SK-N-SH (cell line): ENCODE measurements at regions not wholly inside any gene's neighbourhood (a gene's known extent, or its start where the extent isn't known, plus 50 kb on each side); places are given as distances from the start of the nearest gene placed in this dataset.

Experiments used
- CTCF ChIA-PET: fragments of 300-600, 350-600 bp; formaldehyde crosslinking; extraction: SDS; loops from one replicate; lab custom pipeline; 2021; lab: Yijun Ruan, JAX
- POLR2A ChIA-PET: fragments of 350-600 bp; sonication (Branson Sonifier 250); formaldehyde crosslinking; extraction: SDS; loops from one replicate; lab custom pipeline; 2020; ENCODE audit warnings: antibody characterized with exemption, inconsistent platforms; lab: Yijun Ruan, JAX
- DNase-seq: peaks from one replicate; pipeline ENCODE4 v3.0.0; 2012
- H2AFZ ChIP-seq: fragments of 200-600 bp; sonication (generic); 2 replicates; pipeline ENCODE4 v1.8.1; 2016; ENCODE audit warnings: antibody characterized with exemption, mild to moderate bottlenecking, low read depth
- H3F3A ChIP-seq: fragments of 200-600 bp; sonication (generic); replicated peaks from 2 replicates; pipeline ENCODE3; 2016; ENCODE audit warnings: antibody characterized with exemption, mild to moderate bottlenecking; ENCODE audit not compliant: insufficient read depth
- H3K27ac ChIP-seq, 2 experiments: fragments of 200-500 bp in 1 of 2; fragments of 200-600 bp in 1 of 2; sonication (Bioruptor generic) in 1 of 2; sonication (generic), shearing (Covaris generic) in 1 of 2; 2 replicates each; pipeline versions ENCODE4 v1.5.1 to v1.6.1; 2014 to 2016; ENCODE audit warnings: low read depth in 2 of 2, inconsistent platforms in 1 of 2, low read length in 1 of 2, mild to moderate bottlenecking in 1 of 2, mixed read lengths in 1 of 2
- H3K27me3 ChIP-seq: fragments of 200-600 bp; sonication (generic), shearing (Covaris generic); 2 replicates; pipeline ENCODE4 v1.6.1; 2016; ENCODE audit warnings: mixed run types; ENCODE audit not compliant: insufficient read depth
- H3K36me3 ChIP-seq, 2 experiments: fragments of 200-500 bp in 1 of 2; fragments of 200-600 bp in 1 of 2; sonication (Bioruptor generic) in 1 of 2; sonication (generic) in 1 of 2; replicated peaks in 1 of 2; 2 replicates each; pipeline versions ENCODE3 to v1.5.1; 2014 to 2016; ENCODE audit warnings: low read length in 1 of 2, mild to moderate bottlenecking in 1 of 2; ENCODE audit not compliant: insufficient read depth in 2 of 2, control insufficient read depth in 1 of 2
- H3K4me1 ChIP-seq, 2 experiments: fragments of 200-500 bp in 1 of 2; fragments of 200-600 bp in 1 of 2; sonication (Bioruptor generic) in 1 of 2; sonication (generic), shearing (Covaris generic) in 1 of 2; 2 replicates each; pipeline versions ENCODE4 v1.5.1 to v1.6.1; 2014 to 2016; ENCODE audit warnings: low read depth in 1 of 2, low read length in 1 of 2, mixed run types in 1 of 2; ENCODE audit not compliant: insufficient read depth in 2 of 2, control insufficient read depth in 1 of 2
- H3K4me2 ChIP-seq: fragments of 200-600 bp; sonication (generic), shearing (Covaris generic); 2 replicates; pipeline ENCODE4 v1.6.1; 2017; ENCODE audit warnings: mixed run types
- H3K4me3 ChIP-seq, 2 experiments: fragments of 200-500 bp in 1 of 2; fragments of 200-600 bp in 1 of 2; sonication (Bioruptor generic) in 1 of 2; sonication (generic), shearing (Covaris generic) in 1 of 2; 2 replicates each; pipeline versions ENCODE4 v1.5.1 to v1.8.1; 2014 to 2016; ENCODE audit warnings: low read depth in 2 of 2, inconsistent platforms in 1 of 2, low read length in 1 of 2, mild to moderate bottlenecking in 1 of 2, mixed read lengths in 1 of 2, moderate library complexity in 1 of 2
- H3K79me2 ChIP-seq: fragments of 200-600 bp; sonication (generic); 2 replicates; pipeline ENCODE4 v1.8.1; 2017; ENCODE audit warnings: mild to moderate bottlenecking; ENCODE audit not compliant: insufficient read depth
- H3K9ac ChIP-seq: fragments of 200-600 bp; sonication (generic); 2 replicates; pipeline ENCODE4 v1.6.1; 2017; ENCODE audit warnings: mixed run types
- H3K9me2 ChIP-seq: fragments of 200-600 bp; sonication (generic); 2 replicates; pipeline ENCODE4 v1.6.1; 2017; ENCODE audit warnings: mixed run types
- H3K9me3 ChIP-seq: fragments of 200-600 bp; sonication (generic); 2 replicates; pipeline ENCODE4 v1.6.1; 2017; ENCODE audit warnings: mixed run types, mild to moderate bottlenecking, moderate library complexity
- H4K20me1 ChIP-seq: fragments of 200-600 bp; sonication (generic); 2 replicates; pipeline ENCODE4 v1.6.1; 2017; ENCODE audit warnings: mild to moderate bottlenecking, mixed run types; ENCODE audit not compliant: insufficient read depth
- CHD2 ChIP-seq: fragments of 150-350 bp; IDR thresholded peaks from 2 replicates; pipeline ENCODE4 v1.6.1; 2018; ENCODE audit warnings: low read length; ENCODE audit not compliant: partially characterized antibody
- CTCF ChIP-seq: fragments of 200-600 bp; sonication (generic); IDR thresholded peaks from 2 replicates; pipeline ENCODE4 v1.6.1; 2017; ENCODE audit warnings: antibody characterized with exemption, mild to moderate bottlenecking, moderate library complexity
- ELF1 ChIP-seq: IDR thresholded peaks from 2 replicates; pipeline ENCODE4 v1.4.0; 2012
- EP300 ChIP-seq, 2 experiments: IDR thresholded peaks; 2 replicates each; pipeline versions ENCODE4 v1.4.0 to v1.6.1; 2012; ENCODE audit warnings: borderline replicate concordance in 1 of 2, low read depth in 1 of 2, low read length in 1 of 2
- EZH2phosphoT487 ChIP-seq: fragments of 200-600 bp; sonication (generic); IDR thresholded peaks from 2 replicates; pipeline ENCODE4 v1.6.1; 2017; ENCODE audit warnings: low read depth, mixed run types, mild to moderate bottlenecking, antibody characterized with exemption, moderate library complexity, borderline replicate concordance
- FOSL2 ChIP-seq: IDR thresholded peaks from 2 replicates; pipeline ENCODE4 v1.4.0; 2012; ENCODE audit warnings: low read depth, mild to moderate bottlenecking, moderate library complexity, borderline replicate concordance
- FOXM1 ChIP-seq: IDR thresholded peaks from 2 replicates; pipeline ENCODE4 v1.4.0; 2012; ENCODE audit warnings: low read depth, mild to moderate bottlenecking
- GABPA ChIP-seq: IDR thresholded peaks from 2 replicates; pipeline ENCODE4 v1.4.0; 2012; ENCODE audit warnings: low read depth, mild to moderate bottlenecking
- NRF1 ChIP-seq: IDR thresholded peaks from 2 replicates; pipeline ENCODE4 v1.6.1; 2012; ENCODE audit warnings: low read depth, mild to moderate bottlenecking, low read length
- POLR2AphosphoS5 ChIP-seq: IDR thresholded peaks from 2 replicates; pipeline ENCODE4 v1.6.1; 2012; ENCODE audit warnings: low read depth, low read length
- REST ChIP-seq: IDR thresholded peaks from 2 replicates; pipeline ENCODE4 v1.6.1; 2012; ENCODE audit warnings: mild to moderate bottlenecking, low read depth, low read length, moderate library complexity
- SIN3A ChIP-seq: IDR thresholded peaks from 2 replicates; pipeline ENCODE4 v1.6.1; 2012; ENCODE audit warnings: low read depth, mild to moderate bottlenecking, low read length, moderate library complexity, borderline replicate concordance
- TAF1 ChIP-seq: IDR thresholded peaks from 2 replicates; pipeline ENCODE4 v1.6.1; 2012; ENCODE audit warnings: low read depth, mild to moderate bottlenecking, low read length, moderate library complexity, borderline replicate concordance
- TEAD4 ChIP-seq: IDR thresholded peaks from 2 replicates; pipeline ENCODE4 v1.4.0; 2012; ENCODE audit warnings: mild to moderate bottlenecking, borderline replicate concordance; ENCODE audit not compliant: insufficient read depth
- ZBTB33 ChIP-seq: IDR thresholded peaks from 2 replicates; pipeline ENCODE4 v1.4.0; 2012; ENCODE audit warnings: low read depth, borderline replicate concordance
- WGBS: methylation state at CpG from one replicate; pipeline ENCODE4 v1.1.6; 2017; ENCODE audit warnings: low lambda C conversion rate; 5-methylcytosine and 5-hydroxymethylcytosine counted together

- DNase-seq = no peak
- Histone ChIP-seq H3K4me1 (peaks cover 0 to 4% of the 10 kb centered on the region in 2 experiments; a peak in 2 of 4 replicates), H3K36me3 (no peaks in the 10 kb centered on the region), H4K20me1 (no peaks in the 10 kb centered on the region)
- no peak for TF ChIP-seq CHD2
- TF ChIP-seq FOSL2 = no peak
- no peak for TF ChIP-seq POLR2AphosphoS5
- no peak for TF ChIP-seq FOXM1
- TF ChIP-seq REST = no peak
- TF ChIP-seq, all 33 proteins: peak for 0
- Histone ChIP-seq H3K4me3 (no peak overlapping the region), H3K4me2 (no peak overlapping the region), H3K27ac (no peak overlapping the region), H3K79me2 (no peaks in the 10 kb centered on the region), H2AFZ (no peak overlapping the region), H3F3A (peaks cover 4% of the 10 kb centered on the region), H3K9me2 (no peaks in the 10 kb centered on the region), H3K9me3 (no peaks in the 10 kb centered on the region), H3K27me3 (no peaks in the 10 kb centered on the region), H3K9ac (no peak overlapping the region)
- ChIA-PET POLR2A (no interaction called here), CTCF (no interaction called here)
- WGBS = 79% methylated on average over 8 of the region's 8 CpGs
Observed at GRCh38 chr6:163809364-163809763, 394.8 kb downstream of the QKI start.

- H3K4me2 ChIP-seq = no peak overlapping the region
- no peaks in the 10 kb centered on the region for H3K27me3 ChIP-seq
- H3K27ac ChIP-seq = no peak overlapping the region
- H3K9me3 ChIP-seq = no peaks in the 10 kb centered on the region
- DNase-seq = no peak
- H3K9me2 ChIP-seq = no peaks in the 10 kb centered on the region
- no peak overlapping the region for H3K9ac ChIP-seq
- H3K4me1 ChIP-seq = peaks cover 0 to under 1% of the 10 kb centered on the region in 2 experiments; a peak in 2 of 4 replicates
- POLR2A ChIA-PET = no interaction called here
- no peak overlapping the region for H2AFZ ChIP-seq
- H4K20me1 ChIP-seq = no peaks in the 10 kb centered on the region
- CTCF ChIA-PET = no interaction called here
- H3K79me2 ChIP-seq = no peaks in the 10 kb centered on the region
- 62% methylated on average over 5 of the region's 5 CpGs for WGBS
- H3K4me3 ChIP-seq = no peak overlapping the region
- H3K36me3 ChIP-seq = no peaks in the 10 kb centered on the region
- no peaks in the 10 kb centered on the region for H3F3A ChIP-seq
- TF ChIP-seq TEAD4 (no peak), TAF1 (no peak), SIN3A (no peak), EZH2phosphoT487 (no peak), CTCF (no peak), REST (no peak), GABPA (no peak), ZBTB33 (no peak), EP300 (IDR thresholded peaks at IDR 0.05; ENCODE audit: borderline replicate concordance in 1 of 2, low read depth in 1 of 2, low read length in 1 of 2) (no peak), ELF1 (no peak), NRF1 (no peak), POLR2AphosphoS5 (no peak)
Observed at GRCh38 chr6:163808871-163809270, 394.4 kb downstream of the QKI start.
